ENCODE measurements at regions not wholly inside any gene's neighbourhood (a gene's known extent, or its start where the extent isn't known, plus 50 kb on each side); places are given as distances from the start of the nearest gene placed in this dataset.

- no peak for TF ChIP-seq POLR2AphosphoS5 (IDR thresholded peaks at IDR 0.05; ENCODE audit: low read depth, low read length)
- TF ChIP-seq SPI1 (IDR thresholded peaks at IDR 0.05; ENCODE audit: low read depth, low read length): no peak
- no peak for TF ChIP-seq POU2F2 (IDR thresholded peaks at IDR 0.05; ENCODE audit: low read depth, low read length)
Measured at GRCh38 chr1:63032171-63032570, 248.2 kb downstream of the ATG4C start.

Data from GM12891 (cell line).